NCI-H2196 treated with DMSO at 0.1 percent for 48 hours (cell line): ENCODE measurements at regions not wholly inside any gene's neighbourhood (a gene's known extent, or its start where the extent isn't known, plus 50 kb on each side); places are given as distances from the start of the nearest gene placed in this dataset.
"Not testable (repeated sequence)": the region's sequence is repeated elsewhere in the genome, so short reads cannot be mapped to it uniquely, and the experiment has no call there.

Experiments used
- DNase-seq: peaks from one replicate; lab custom pipeline; 2025; ENCODE audit not compliant: unreplicated experiment; lab: John Stamatoyannopoulos, UW

- DNase-seq = not testable (repeated sequence)
These were observed 311.1 kb upstream of the CNTNAP2 start for GRCh38 chr7:145805496-145805895.

GRCh38 chr7:145797507-145797906 lies 319.1 kb upstream of the CNTNAP2 start:
- DNase-seq = no peak

- no peak for DNase-seq
These were observed 321.5 kb upstream of the CNTNAP2 start for GRCh38 chr7:145795132-145795531.

GRCh38 chr7:145784809-145785780 lies 331.5 kb upstream of the CNTNAP2 start:
- no peak for DNase-seq

- not testable (repeated sequence) for DNase-seq
These were observed 335.2 kb upstream of the CNTNAP2 start for GRCh38 chr7:145781388-145781787.

GRCh38 chr7:145779140-145779539 lies 337.5 kb upstream of the CNTNAP2 start:
- DNase-seq = no peak

- DNase-seq = no peak
These were observed 341.8 kb upstream of the CNTNAP2 start for GRCh38 chr7:145774777-145775176.

GRCh38 chr7:145753004-145753403 lies 363.6 kb upstream of the CNTNAP2 start:
- no peak for DNase-seq

- DNase-seq = no peak
These were observed 379.0 kb upstream of the CNTNAP2 start for GRCh38 chr7:145737617-145738016.

GRCh38 chr7:145735061-145735460 lies 381.5 kb upstream of the CNTNAP2 start:
- no peak for DNase-seq

GRCh38 chr7:145732521-145732920 lies 384.1 kb upstream of the CNTNAP2 start:
- no peak for DNase-seq

- no peak for DNase-seq
These were observed 386.9 kb upstream of the CNTNAP2 start for GRCh38 chr7:145729691-145730090.

GRCh38 chr7:145718129-145718528 lies 398.5 kb upstream of the CNTNAP2 start:
- no peak for DNase-seq

- no peak for DNase-seq
These were observed 416.1 kb upstream of the CNTNAP2 start for GRCh38 chr7:145700488-145700887.

GRCh38 chr7:145698526-145699262 lies 417.9 kb upstream of the CNTNAP2 start:
- no peak for DNase-seq

GRCh38 chr7:145697412-145698107 lies 419.0 kb upstream of the CNTNAP2 start:
- not testable (repeated sequence) for DNase-seq

GRCh38 chr7:145696071-145696470 lies 420.5 kb upstream of the CNTNAP2 start:
- no peak for DNase-seq

GRCh38 chr7:145692237-145692950 lies 424.2 kb upstream of the CNTNAP2 start:
- no peak for DNase-seq

GRCh38 chr7:145691377-145691914 lies 425.2 kb upstream of the CNTNAP2 start:
- no peak for DNase-seq

GRCh38 chr7:145681646-145682045 lies 435.0 kb upstream of the CNTNAP2 start:
- DNase-seq = no peak
